Upper lobe of left lung (tissue), 6 donors: ENCODE measurements at regions not wholly inside any gene's neighbourhood (a gene's known extent, or its start where the extent isn't known, plus 50 kb on each side); places are given as distances from the start of the nearest gene placed in this dataset.

ENCODE experiments used
- ATAC-seq, 2 donors: fragments of 200-7000 bp; cut with Tn5 transposase; one replicate each; pipeline ENCODE4 v1.9.1; 2022; ENCODE audit warnings: mild to moderate bottlenecking in 2 of 2, moderate library complexity in 2 of 2; ENCODE audit not compliant: low FRiP score in 2 of 2
- DNase-seq, 2 donors: peaks; one replicate each; pipeline ENCODE4 v3.0.0-alpha.2; 2019 to 2020
- H3K27ac ChIP-seq, 4 donors: fragments of 200-600 bp; sonication (generic); one replicate each; pipeline ENCODE4 v1.5.1; 2016 to 2019
- H3K27me3 ChIP-seq, 4 donors: fragments of 200-600 bp; sonication (generic); one replicate each; pipeline ENCODE4 v1.5.1; 2017 to 2019
- H3K36me3 ChIP-seq, 4 donors: fragments of 200-600 bp; sonication (generic); one replicate each; pipeline ENCODE4 v1.5.1; 2016 to 2019
- H3K4me1 ChIP-seq, 4 donors: fragments of 200-600 bp; sonication (generic); one replicate each; pipeline ENCODE4 v1.5.1; 2018 to 2019
- H3K4me3 ChIP-seq, 4 donors: fragments of 200-600 bp; sonication (generic); one replicate each; pipeline ENCODE4 v1.5.1; 2017 to 2019; ENCODE audit warnings: mild to moderate bottlenecking in 2 of 4, moderate library complexity in 1 of 4
- H3K9me3 ChIP-seq, 4 donors: fragments of 200-600 bp; sonication (generic); one replicate each; pipeline ENCODE4 v1.5.1; 2018 to 2019
- EP300 ChIP-seq, 4 donors: sonication (generic); formaldehyde crosslinking; IDR thresholded peaks; one replicate each; pipeline ENCODE4 v1.5.1; 2017; ENCODE audit warnings: antibody characterized with exemption in 4 of 4, control low read depth in 2 of 4
- POLR2A ChIP-seq, 4 donors: fragments of 450-650 bp; IDR thresholded peaks; one replicate each; pipeline ENCODE4 v1.5.1; 2016 to 2017; ENCODE audit warnings: antibody characterized with exemption in 4 of 4, mild to moderate bottlenecking in 2 of 4
- POLR2AphosphoS5 ChIP-seq, 2 donors: sonication (generic); formaldehyde crosslinking; IDR thresholded peaks; one replicate each; pipeline ENCODE4 v1.5.1; 2017; ENCODE audit warnings: antibody characterized with exemption in 2 of 2
- WGBS, 2 donors: methylation state at CpG; one replicate each; pipeline ENCODE4 v1.1.5; 2017 to 2018; 5-methylcytosine and 5-hydroxymethylcytosine counted together
- TF ChIP-seq, protein P1 (sequence below), 6 experiments: fragments of 450-650 bp in 4 of 6; fragments of 200-600 bp in 2 of 6; sonication (generic) in 2 of 6; IDR thresholded peaks; one replicate each; pipeline ENCODE4 v1.5.1; 2016 to 2019; ENCODE audit warnings: antibody characterized with exemption in 6 of 6
- donor health status: DM: no; HTN: no; CAD: no; lungs with moderate emphysema.
- donor health status: DM: no; HTN: yes; CAD: no; lungs with severe emphysema.

DNA sequence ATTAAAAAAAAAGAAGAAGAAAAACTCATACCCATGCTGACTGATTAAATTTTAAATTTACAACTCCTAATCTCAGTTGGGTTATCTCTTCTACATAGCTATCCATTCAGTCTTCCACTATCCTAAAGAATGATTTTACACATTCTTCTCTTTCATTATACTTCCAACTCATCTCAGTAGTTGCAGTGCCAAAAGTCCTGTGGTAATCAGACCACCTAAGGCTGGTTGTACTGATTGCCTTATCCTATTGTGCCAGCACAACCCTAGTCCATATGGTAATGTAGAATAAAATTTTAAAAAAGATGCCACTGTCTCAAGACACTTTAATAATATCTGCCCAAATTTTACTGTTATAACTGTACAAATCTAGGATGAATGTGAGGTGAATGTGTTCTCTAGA lies 448.0 kb downstream of the LRRIQ3 start:
- Histone ChIP-seq H3K9me3 (peaks cover 0 to 4% (median 1%) of the 10 kb centered on the region in 4 donors), H3K27ac (no peak overlapping the region), H3K27me3 (no peaks in the 10 kb centered on the region), H3K4me1 (no peaks in the 10 kb centered on the region), H3K4me3 (no peak overlapping the region), H3K36me3 (no peaks in the 10 kb centered on the region)
- ATAC-seq: no peak
- no peak for DNase-seq
- TF ChIP-seq EP300 (IDR thresholded peaks at IDR 0.05) (no peak), POLR2A (IDR thresholded peaks at IDR 0.05) (no peak), POLR2AphosphoS5 (IDR thresholded peaks at IDR 0.05) (no peak)
- TF ChIP-seq, protein P1, sequence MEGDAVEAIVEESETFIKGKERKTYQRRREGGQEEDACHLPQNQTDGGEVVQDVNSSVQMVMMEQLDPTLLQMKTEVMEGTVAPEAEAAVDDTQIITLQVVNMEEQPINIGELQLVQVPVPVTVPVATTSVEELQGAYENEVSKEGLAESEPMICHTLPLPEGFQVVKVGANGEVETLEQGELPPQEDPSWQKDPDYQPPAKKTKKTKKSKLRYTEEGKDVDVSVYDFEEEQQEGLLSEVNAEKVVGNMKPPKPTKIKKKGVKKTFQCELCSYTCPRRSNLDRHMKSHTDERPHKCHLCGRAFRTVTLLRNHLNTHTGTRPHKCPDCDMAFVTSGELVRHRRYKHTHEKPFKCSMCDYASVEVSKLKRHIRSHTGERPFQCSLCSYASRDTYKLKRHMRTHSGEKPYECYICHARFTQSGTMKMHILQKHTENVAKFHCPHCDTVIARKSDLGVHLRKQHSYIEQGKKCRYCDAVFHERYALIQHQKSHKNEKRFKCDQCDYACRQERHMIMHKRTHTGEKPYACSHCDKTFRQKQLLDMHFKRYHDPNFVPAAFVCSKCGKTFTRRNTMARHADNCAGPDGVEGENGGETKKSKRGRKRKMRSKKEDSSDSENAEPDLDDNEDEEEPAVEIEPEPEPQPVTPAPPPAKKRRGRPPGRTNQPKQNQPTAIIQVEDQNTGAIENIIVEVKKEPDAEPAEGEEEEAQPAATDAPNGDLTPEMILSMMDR (IDR thresholded peaks at IDR 0.05): no peak

DNA sequence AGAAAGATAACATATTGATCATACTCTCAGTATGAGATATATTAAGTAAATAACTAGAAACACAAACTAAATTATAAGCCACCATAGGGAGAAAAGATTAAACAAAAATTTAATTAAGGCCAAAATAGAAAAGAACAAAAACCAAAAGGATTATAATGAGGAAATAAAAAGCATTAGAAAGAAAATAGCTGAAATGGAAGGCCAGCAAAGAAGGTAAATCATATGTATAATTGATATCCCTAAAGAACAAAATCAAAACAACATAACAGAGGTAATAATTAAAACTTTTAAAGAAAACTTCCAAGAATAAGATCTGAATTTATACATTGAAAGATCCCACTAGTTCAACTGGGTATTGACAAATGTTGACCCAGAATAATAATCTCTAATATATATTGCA lies 453.0 kb downstream of the LRRIQ3 start:
- no peak for TF ChIP-seq POLR2AphosphoS5 (IDR thresholded peaks at IDR 0.05)
- no peak for TF ChIP-seq EP300 (IDR thresholded peaks at IDR 0.05)
- TF ChIP-seq, protein P1 (IDR thresholded peaks at IDR 0.05): no peak
- no peak for TF ChIP-seq POLR2A (IDR thresholded peaks at IDR 0.05)
- Histone ChIP-seq H3K27me3 (no peaks in the 10 kb centered on the region), H3K36me3 (no peaks in the 10 kb centered on the region), H3K4me3 (no peak overlapping the region), H3K27ac (no peak overlapping the region), H3K4me1 (no peaks in the 10 kb centered on the region), H3K9me3 (peaks cover 0 to 4% (median 1%) of the 10 kb centered on the region in 4 donors)
- DNase-seq: no peak
- ATAC-seq: no peak

DNA sequence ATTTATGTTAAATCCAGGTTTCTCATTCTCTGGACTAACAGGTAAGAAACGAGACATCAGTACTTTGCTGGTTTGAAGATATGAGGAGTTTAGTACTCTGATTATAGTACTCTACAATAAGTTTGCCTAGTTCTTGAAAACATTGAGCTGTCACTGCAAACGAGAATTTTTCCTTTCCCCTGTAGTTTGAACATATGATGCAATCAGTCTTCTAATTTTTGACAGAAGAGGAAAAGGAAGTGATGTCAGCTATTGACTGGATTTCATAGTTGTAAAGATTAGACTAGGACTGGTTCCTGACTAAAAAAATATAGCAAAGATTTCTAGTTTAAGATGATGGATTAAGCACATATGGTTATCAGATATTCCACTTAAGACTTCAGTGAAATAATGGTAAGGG lies 461.9 kb downstream of the LRRIQ3 start:
- H3K4me3 ChIP-seq: no peak overlapping the region
- H3K27ac ChIP-seq: no peak overlapping the region
- 44% methylated on average over 2 of the region's 2 CpGs for WGBS, 2 donors
- TF ChIP-seq POLR2AphosphoS5 (IDR thresholded peaks at IDR 0.05): no peak
- TF ChIP-seq, protein P1 (IDR thresholded peaks at IDR 0.05): no peak
- TF ChIP-seq POLR2A (IDR thresholded peaks at IDR 0.05): no peak
- no peak for TF ChIP-seq EP300 (IDR thresholded peaks at IDR 0.05)
- no peak for ATAC-seq
- H3K9me3 ChIP-seq: no peaks in the 10 kb centered on the region
- H3K27me3 ChIP-seq: no peaks in the 10 kb centered on the region
- no peaks in the 10 kb centered on the region for H3K4me1 ChIP-seq
- DNase-seq: no peak
- no peaks in the 10 kb centered on the region for H3K36me3 ChIP-seq

DNA sequence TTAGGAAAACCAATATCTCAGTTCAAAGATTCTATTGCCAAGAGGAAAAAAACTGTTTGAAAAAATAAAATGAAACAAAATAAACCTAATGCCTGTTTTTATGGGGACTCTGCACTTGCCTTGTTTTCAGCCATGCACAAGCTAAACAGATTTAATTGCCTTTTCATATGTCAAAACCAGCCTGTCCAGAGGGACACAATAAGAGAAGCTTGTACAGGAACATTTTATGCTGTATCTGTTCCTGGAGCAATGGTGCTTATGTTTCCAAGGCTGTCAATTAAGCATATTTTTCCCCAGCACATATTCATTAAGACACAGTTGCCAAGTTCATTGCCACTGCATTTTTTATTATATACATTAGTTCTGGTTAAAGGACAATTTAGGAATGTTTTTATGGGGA lies 470.9 kb downstream of the LRRIQ3 start:
- Histone ChIP-seq H3K4me3 (no peak overlapping the region), H3K4me1 (no peaks in the 10 kb centered on the region), H3K27me3 (no peaks in the 10 kb centered on the region), H3K27ac (no peak overlapping the region), H3K9me3 (no peaks in the 10 kb centered on the region), H3K36me3 (no peaks in the 10 kb centered on the region)
- DNase-seq (no peak), ATAC-seq (no peak)
- TF ChIP-seq EP300 (IDR thresholded peaks at IDR 0.05) (no peak), POLR2AphosphoS5 (IDR thresholded peaks at IDR 0.05) (no peak), POLR2A (IDR thresholded peaks at IDR 0.05) (no peak)
- TF ChIP-seq, protein P1 (IDR thresholded peaks at IDR 0.05): no peak

- H3K4me1 ChIP-seq: no peaks in the 10 kb centered on the region
- DNase-seq: no peak
- 80 to 100% methylated on average over 1 of the region's 1 CpG for WGBS, 2 donors
- no peak for TF ChIP-seq EP300 (IDR thresholded peaks at IDR 0.05)
- TF ChIP-seq, protein P1 (IDR thresholded peaks at IDR 0.05): no peak
- TF ChIP-seq POLR2AphosphoS5 (IDR thresholded peaks at IDR 0.05): no peak
- no peak for TF ChIP-seq POLR2A (IDR thresholded peaks at IDR 0.05)
- H3K9me3 ChIP-seq: no peaks in the 10 kb centered on the region
- H3K27me3 ChIP-seq: no peaks in the 10 kb centered on the region
- H3K27ac ChIP-seq: no peak overlapping the region
- no peak for ATAC-seq
- H3K36me3 ChIP-seq: no peaks in the 10 kb centered on the region
- H3K4me3 ChIP-seq: no peak overlapping the region
Observed at GRCh38 chr1:73722055-73722454, 475.9 kb downstream of the LRRIQ3 start.
